Stimulated activated CD4-positive, alpha-beta T cell treated with anti-CD3 and anti-CD28 coated beads, Interleukin-4, amount 100 ng/mL, for 48 hours (primary cell): ENCODE measurements at regions not wholly inside any gene's neighbourhood (a gene's known extent, or its start where the extent isn't known, plus 50 kb on each side); places are given as distances from the start of the nearest gene placed in this dataset.
A peak's percentile ranks its signal among the peaks of the same experiment; 100 is the strongest.

Experiments
- DNase-seq, 2 donors: peaks; one replicate each; pipeline ENCODE4 v3.0.0-alpha.2; 2020; ENCODE audit warnings: low read depth in 2 of 2

- DNase-seq, result no peak
Observed at GRCh38 chr12:126570566-126570965, 1505.3 kb downstream of the AACS start.

- no peak for DNase-seq
Observed at GRCh38 chr12:126572170-126572569, 1506.9 kb downstream of the AACS start.

GRCh38 chr12:126581655-126582054 is 1516.4 kb downstream of the AACS start:
- DNase-seq, result no peak

- no peak for DNase-seq
Observed at GRCh38 chr12:126582231-126582630, 1517.0 kb downstream of the AACS start.

- DNase-seq, result peak in 1 of 2 donors; percentile 11
Observed at GRCh38 chr12:126588586-126589249, 1523.5 kb downstream of the AACS start.

- no peak for DNase-seq
Observed at GRCh38 chr12:126591533-126591932, 1526.3 kb downstream of the AACS start.

- DNase-seq, result no peak
Observed at GRCh38 chr12:126601184-126602170, 1536.2 kb downstream of the AACS start.

GRCh38 chr12:126602612-126603011 is 1537.4 kb downstream of the AACS start:
- no peak for DNase-seq

- no peak for DNase-seq
Observed at GRCh38 chr12:126607157-126607556, 1541.9 kb downstream of the AACS start.

- no peak for DNase-seq
Observed at GRCh38 chr12:126607867-126608266, 1542.6 kb downstream of the AACS start.

- DNase-seq, result no peak
Observed at GRCh38 chr12:126608607-126609175, 1543.5 kb downstream of the AACS start.

- DNase-seq, result no peak
Observed at GRCh38 chr12:126616441-126616840, 1551.2 kb downstream of the AACS start.

- peak in 1 of 2 donors; percentile 1 for DNase-seq
Observed at GRCh38 chr12:126617312-126617711, 1552.1 kb downstream of the AACS start.

GRCh38 chr12:126627596-126627995 is 1562.4 kb downstream of the AACS start:
- no peak for DNase-seq

- no peak for DNase-seq
Observed at GRCh38 chr12:126636821-126637220, 1571.6 kb downstream of the AACS start.

GRCh38 chr12:126644236-126645020 is 1579.2 kb downstream of the AACS start:
- DNase-seq, result no peak

- DNase-seq, result no peak
Observed at GRCh38 chr12:126648074-126648473, 1582.8 kb downstream of the AACS start.

GRCh38 chr12:126651133-126651532 is 1585.9 kb downstream of the AACS start:
- no peak for DNase-seq

- DNase-seq, result peak in 1 of 2 donors; percentile 3
Observed at GRCh38 chr12:126663304-126664094, 1598.3 kb downstream of the AACS start.

- DNase-seq, result no peak
Observed at GRCh38 chr12:126667339-126667738, 1599.6 kb upstream of the TMEM132C start.

GRCh38 chr12:126668538-126668937 is 1598.4 kb upstream of the TMEM132C start:
- DNase-seq, result no peak
